HepG2 (cell line): ENCODE measurements at regions not wholly inside any gene's neighbourhood (a gene's known extent, or its start where the extent isn't known, plus 50 kb on each side); places are given as distances from the start of the nearest gene placed in this dataset.

Source experiments
- ATAC-seq: fragments of 200-7000 bp; cut with Tn5 transposase; 3 replicates; pipeline ENCODE4 v1.9.1; 2020; ENCODE audit warnings: mild to moderate bottlenecking, moderate library complexity
- BruUV-seq: library from RNA; stranded (reverse); fragments of 400-500 nt; replicated peaks from 2 replicates; lab custom pipeline; 2021; lab: Mats Ljungman, UMichigan
- CTCF ChIA-PET: fragments of 300-600 bp; formaldehyde crosslinking; extraction: SDS; loops from one replicate; lab custom pipeline; 2021; ENCODE audit warnings: low total read pairs, inconsistent platforms, low intra/inter-chr PET ratio; lab: Yijun Ruan, JAX
- POLR2A ChIA-PET: fragments of 350-600 bp; sonication (Branson Sonifier 250); formaldehyde crosslinking; loops from one replicate; lab custom pipeline; 2020; ENCODE audit warnings: antibody characterized with exemption, inconsistent platforms; lab: Yijun Ruan, JAX
- DNase-seq: peaks from one replicate; pipeline ENCODE4 v3.0.0-alpha.2; 2015; ENCODE audit warnings: low spot score
- FAIRE-seq: peaks from 3 replicates; lab custom pipeline; 2011; peaks lifted over from hg19 to GRCh38; lab: Jason Lieb, UNC
- H2AFZ ChIP-seq: one replicate; pipeline ENCODE4 v1.6.1; 2011; ENCODE audit warnings: low read length, inconsistent platforms
- H3K27ac ChIP-seq: fragments of 300-600 bp; 3 replicates; pipeline ENCODE4 v1.8.0; 2011; ENCODE audit warnings: mixed run types, mild to moderate bottlenecking, mixed read lengths, low read length, inconsistent platforms; ENCODE audit not compliant: insufficient read depth; ENCODE audit errors: extremely low read length
- H3K27me3 ChIP-seq, 2 experiments: fragments of 200-600 bp in 1 of 2; 2 replicates in 1 of 2; 3 replicates in 1 of 2; pipeline versions ENCODE4 v1.6.0 to v1.8.0; 2011; ENCODE audit warnings: low read length in 2 of 2, mild to moderate bottlenecking in 2 of 2, moderate library complexity in 2 of 2, inconsistent platforms in 1 of 2; ENCODE audit not compliant: insufficient read depth in 2 of 2, control insufficient read depth in 1 of 2
- H3K36me3 ChIP-seq, 2 experiments: fragments of 200-600 bp in 1 of 2; replicated peaks in 1 of 2; 2 replicates in 1 of 2; 3 replicates in 1 of 2; pipeline versions ENCODE4 v1.5.1 to v1.8.0; 2011; ENCODE audit warnings: low read length in 2 of 2, inconsistent platforms in 1 of 2; ENCODE audit not compliant: insufficient read depth in 2 of 2, control insufficient read depth in 1 of 2
- H3K4me1 ChIP-seq: 2 replicates; pipeline ENCODE4 v1.5.1; 2012; ENCODE audit warnings: low read length, inconsistent platforms; ENCODE audit not compliant: insufficient read depth
- H3K4me2 ChIP-seq: 2 replicates; pipeline ENCODE4 v1.6.0; 2011; ENCODE audit warnings: low read depth, low read length, inconsistent platforms
- H3K4me3 ChIP-seq, 3 experiments: fragments of 200-600 bp in 1 of 3; sonication (generic), shearing (Covaris generic) in 1 of 3; replicated peaks in 1 of 3; 2 replicates each; pipeline ENCODE4 v1.5.1; 2011 to 2016; ENCODE audit warnings: low read length in 3 of 3, inconsistent platforms in 2 of 3, low read depth in 2 of 3, mild to moderate bottlenecking in 2 of 3, control low read depth in 1 of 3, mixed read lengths in 1 of 3; ENCODE audit not compliant: insufficient read depth in 1 of 3
- H3K79me2 ChIP-seq: one replicate; pipeline ENCODE4 v1.6.1; 2011; ENCODE audit warnings: low read length, inconsistent platforms; ENCODE audit not compliant: insufficient read depth
- H3K9ac ChIP-seq: 2 replicates; pipeline ENCODE4 v1.6.0; 2011; ENCODE audit warnings: mild to moderate bottlenecking, low read depth, low read length, inconsistent platforms; ENCODE audit not compliant: insufficient read depth
- H3K9me3 ChIP-seq: 2 replicates; pipeline ENCODE4 v1.5.1; 2012; ENCODE audit warnings: mild to moderate bottlenecking, low read length
- H4K20me1 ChIP-seq: 2 replicates; pipeline ENCODE4 v1.6.0; 2011; ENCODE audit warnings: inconsistent platforms, mild to moderate bottlenecking, low read length, moderate library complexity; ENCODE audit not compliant: insufficient read depth
- CC2D1A ChIP-seq: sonication (generic); formaldehyde crosslinking; IDR thresholded peaks from 2 replicates; pipeline ENCODE4 v1.8.1; 2023; ENCODE audit warnings: mild to moderate bottlenecking, missing genetic modification reagents
- IRX3 ChIP-seq: sonication (generic); formaldehyde crosslinking; IDR thresholded peaks from 2 replicates; pipeline ENCODE4 v1.8.1; 2023; ENCODE audit warnings: mild to moderate bottlenecking, low read depth, missing genetic modification reagents, borderline replicate concordance
- MLLT10 ChIP-seq: sonication (generic); formaldehyde crosslinking; IDR thresholded peaks from 2 replicates; pipeline ENCODE4 v1.4.0; 2020; ENCODE audit warnings: missing genetic modification reagents
- ONECUT2 ChIP-seq: sonication (generic); formaldehyde crosslinking; IDR thresholded peaks from 2 replicates; pipeline ENCODE4 v1.4.0; 2020; ENCODE audit warnings: missing genetic modification reagents
- PRMT3 ChIP-seq: sonication (generic); formaldehyde crosslinking; IDR thresholded peaks from 2 replicates; pipeline ENCODE4 v1.8.1; 2022; ENCODE audit warnings: low read depth, mild to moderate bottlenecking, moderate library complexity, missing genetic modification reagents, borderline replicate concordance
- RNF219 ChIP-seq: sonication (generic); formaldehyde crosslinking; IDR thresholded peaks from 2 replicates; pipeline ENCODE4 v1.5.0; 2020; ENCODE audit warnings: mild to moderate bottlenecking, missing genetic modification reagents
- SMARCC2 ChIP-seq: fragments of 450-650 bp; IDR thresholded peaks from 2 replicates; pipeline ENCODE4 v1.6.1; 2017; ENCODE audit warnings: antibody characterized with exemption, mild to moderate bottlenecking
- SYNCRIP ChIP-seq: fragments of 200-400 bp; formaldehyde crosslinking; IDR thresholded peaks from 2 replicates; pipeline ENCODE4 v1.6.1; 2018; ENCODE audit warnings: mild to moderate bottlenecking, low read depth, low read length; ENCODE audit not compliant: insufficient read depth
- ZBTB38 ChIP-seq: sonication (generic); formaldehyde crosslinking; IDR thresholded peaks from 2 replicates; pipeline ENCODE4 v1.5.1; 2020; ENCODE audit warnings: mild to moderate bottlenecking, missing genetic modification reagents
- ZFP41 ChIP-seq: sonication (generic); formaldehyde crosslinking; IDR thresholded peaks from 2 replicates; pipeline ENCODE4 v1.4.0; 2020; ENCODE audit warnings: mild to moderate bottlenecking, missing genetic modification reagents, borderline replicate concordance
- ZNF766 ChIP-seq: sonication (generic); formaldehyde crosslinking; IDR thresholded peaks from 2 replicates; pipeline ENCODE4 v1.5.0; 2020; ENCODE audit warnings: missing genetic modification reagents, borderline replicate concordance
- WGBS: methylation state at CpG from one replicate; pipeline ENCODE4 v1.1.6; 2017; ENCODE audit warnings: low lambda C conversion rate; 5-methylcytosine and 5-hydroxymethylcytosine counted together
- in situ Hi-C: cut with HindIII; loops from 2 replicates; pipeline ENCODE4 v1.10.0; 2017; ENCODE audit warnings: low pct_unique_long_range_greater_than_20kb; ENCODE audit not compliant: extremely low pct_ligation_motif_present
- intact Hi-C: fragments of 100-400 bp; cut with micrococcal nuclease; formaldehyde crosslinking; loops from one replicate; pipeline ENCODE4 v1.10.0; 2022; ENCODE audit not compliant: unreplicated experiment
- TF ChIP-seq, protein P1 (sequence below): sonication (generic); formaldehyde crosslinking; IDR thresholded peaks from 2 replicates; pipeline ENCODE4 v1.4.0; 2020; ENCODE audit warnings: missing genetic modification reagents
- TF ChIP-seq, protein P2 (sequence below): sonication (generic); formaldehyde crosslinking; IDR thresholded peaks from 2 replicates; pipeline ENCODE4 v1.8.0; 2022; ENCODE audit warnings: mild to moderate bottlenecking, missing genetic modification reagents

- ATAC-seq (no peak), DNase-seq (no peak)
- H3K79me2 ChIP-seq, result no peaks in the 10 kb centered on the region
- CTCF ChIA-PET, result no interaction called here
- WGBS, result 18% methylated on average over 3 of the region's 3 CpGs
- H3K9me3 ChIP-seq, result no peaks in the 10 kb centered on the region
- no peak for TF ChIP-seq ZNF766 (CRISPR knock-in tag)
- TF ChIP-seq IRX3 (CRISPR knock-in tag), result no peak
- TF ChIP-seq, protein P1, sequence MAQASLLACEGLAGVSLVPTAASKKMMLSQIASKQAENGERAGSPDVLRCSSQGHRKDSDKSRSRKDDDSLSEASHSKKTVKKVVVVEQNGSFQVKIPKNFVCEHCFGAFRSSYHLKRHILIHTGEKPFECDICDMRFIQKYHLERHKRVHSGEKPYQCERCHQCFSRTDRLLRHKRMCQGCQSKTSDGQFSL (CRISPR knock-in tag), result no peak
- no peak for TF ChIP-seq SMARCC2
- TF ChIP-seq, protein P2, sequence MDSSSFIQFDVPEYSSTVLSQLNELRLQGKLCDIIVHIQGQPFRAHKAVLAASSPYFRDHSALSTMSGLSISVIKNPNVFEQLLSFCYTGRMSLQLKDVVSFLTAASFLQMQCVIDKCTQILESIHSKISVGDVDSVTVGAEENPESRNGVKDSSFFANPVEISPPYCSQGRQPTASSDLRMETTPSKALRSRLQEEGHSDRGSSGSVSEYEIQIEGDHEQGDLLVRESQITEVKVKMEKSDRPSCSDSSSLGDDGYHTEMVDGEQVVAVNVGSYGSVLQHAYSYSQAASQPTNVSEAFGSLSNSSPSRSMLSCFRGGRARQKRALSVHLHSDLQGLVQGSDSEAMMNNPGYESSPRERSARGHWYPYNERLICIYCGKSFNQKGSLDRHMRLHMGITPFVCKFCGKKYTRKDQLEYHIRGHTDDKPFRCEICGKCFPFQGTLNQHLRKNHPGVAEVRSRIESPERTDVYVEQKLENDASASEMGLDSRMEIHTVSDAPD (CRISPR knock-in tag), result no peak
- no peak for TF ChIP-seq PRMT3 (CRISPR knock-in tag)
- no peak for TF ChIP-seq RNF219
- TF ChIP-seq ONECUT2, result no peak
- no peak for TF ChIP-seq MLLT10 (CRISPR knock-in tag)
- no peak for TF ChIP-seq ZFP41
- no peak for TF ChIP-seq CC2D1A (CRISPR knock-in tag)
- TF ChIP-seq SYNCRIP, result no peak
- TF ChIP-seq ZBTB38, result no peak
- TF ChIP-seq, all 625 proteins: peak for 0
- H3K4me2 ChIP-seq, result no peak overlapping the region
- no peak overlapping the region for H2AFZ ChIP-seq
- peaks cover 12% of the 10 kb centered on the region for H3K4me1 ChIP-seq
- no peaks in the 10 kb centered on the region for H3K36me3 ChIP-seq
- in situ Hi-C loops (no loop called here), intact Hi-C loops (no loop called here)
- no peaks in the 10 kb centered on the region for H4K20me1 ChIP-seq
- no peak for FAIRE-seq
- H3K27ac ChIP-seq, result no peak overlapping the region
- H3K9ac ChIP-seq, result no peak overlapping the region
- no peak overlapping the region for H3K4me3 ChIP-seq
- POLR2A ChIA-PET, result no interaction called here
- no peaks in the 10 kb centered on the region for H3K27me3 ChIP-seq
- no TSS peak for BruUV-seq
These were observed 209.7 kb downstream of the TMEM200A start for GRCh38 chr6:130575557-130575956.
